ENCODE measurements at regions not wholly inside any gene's neighbourhood (a gene's known extent, or its start where the extent isn't known, plus 50 kb on each side); places are given as distances from the start of the nearest gene placed in this dataset.
"Not testable (repeated sequence)": the region's sequence is repeated elsewhere in the genome, so short reads cannot be mapped to it uniquely, and the experiment has no call there.

DNA sequence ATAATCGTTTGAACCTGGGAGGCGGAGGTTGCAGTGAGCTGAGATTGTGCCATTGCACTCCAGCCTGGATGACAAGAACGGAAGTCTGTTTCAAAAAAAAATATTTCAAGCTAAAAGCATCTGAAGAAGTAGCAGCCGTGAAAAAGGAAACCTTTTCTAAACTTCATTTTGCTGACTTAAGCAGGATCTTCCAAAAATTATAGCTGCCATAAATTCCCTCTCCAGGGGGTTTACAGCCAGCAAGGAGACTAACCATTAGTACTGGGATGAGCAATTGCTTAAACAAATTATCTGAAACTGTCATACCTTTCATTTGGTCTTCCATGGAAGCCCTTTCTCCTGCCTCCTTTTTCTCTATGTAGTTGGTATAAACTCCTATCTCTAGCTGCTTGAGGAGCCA, 69.9 kb upstream of the TSC22D1 start:
- H3K27ac ChIP-seq, result no peak overlapping the region
- no peaks in the 10 kb centered on the region for H3K36me3 ChIP-seq
- H3K9me3 ChIP-seq, result no peaks in the 10 kb centered on the region
- intact Hi-C loops (cut with DNase I; ENCODE audit: low total_unique reads), result no loop called here
- H3K4me1 ChIP-seq, result no peaks in the 10 kb centered on the region
- no peak for DNase-seq
- TF ChIP-seq, protein P1, sequence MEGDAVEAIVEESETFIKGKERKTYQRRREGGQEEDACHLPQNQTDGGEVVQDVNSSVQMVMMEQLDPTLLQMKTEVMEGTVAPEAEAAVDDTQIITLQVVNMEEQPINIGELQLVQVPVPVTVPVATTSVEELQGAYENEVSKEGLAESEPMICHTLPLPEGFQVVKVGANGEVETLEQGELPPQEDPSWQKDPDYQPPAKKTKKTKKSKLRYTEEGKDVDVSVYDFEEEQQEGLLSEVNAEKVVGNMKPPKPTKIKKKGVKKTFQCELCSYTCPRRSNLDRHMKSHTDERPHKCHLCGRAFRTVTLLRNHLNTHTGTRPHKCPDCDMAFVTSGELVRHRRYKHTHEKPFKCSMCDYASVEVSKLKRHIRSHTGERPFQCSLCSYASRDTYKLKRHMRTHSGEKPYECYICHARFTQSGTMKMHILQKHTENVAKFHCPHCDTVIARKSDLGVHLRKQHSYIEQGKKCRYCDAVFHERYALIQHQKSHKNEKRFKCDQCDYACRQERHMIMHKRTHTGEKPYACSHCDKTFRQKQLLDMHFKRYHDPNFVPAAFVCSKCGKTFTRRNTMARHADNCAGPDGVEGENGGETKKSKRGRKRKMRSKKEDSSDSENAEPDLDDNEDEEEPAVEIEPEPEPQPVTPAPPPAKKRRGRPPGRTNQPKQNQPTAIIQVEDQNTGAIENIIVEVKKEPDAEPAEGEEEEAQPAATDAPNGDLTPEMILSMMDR (IDR thresholded peaks at IDR 0.05 in 8 of 11, conservative IDR thresholded peaks at IDR 0.05 in 3 of 11), result no peak
- no peak for TF ChIP-seq POLR2AphosphoS5 (IDR thresholded peaks at IDR 0.05)
- no peak for TF ChIP-seq POLR2A (IDR thresholded peaks at IDR 0.05)
- H3K4me3 ChIP-seq, result no peak overlapping the region
- H3K27me3 ChIP-seq (replicated peaks in 1 of 7), result no peaks in the 10 kb centered on the region
- WGBS, 5 donors, result 79 to 90% (median 85%) methylated on average over 4 of the region's 4 CpGs

DNA sequence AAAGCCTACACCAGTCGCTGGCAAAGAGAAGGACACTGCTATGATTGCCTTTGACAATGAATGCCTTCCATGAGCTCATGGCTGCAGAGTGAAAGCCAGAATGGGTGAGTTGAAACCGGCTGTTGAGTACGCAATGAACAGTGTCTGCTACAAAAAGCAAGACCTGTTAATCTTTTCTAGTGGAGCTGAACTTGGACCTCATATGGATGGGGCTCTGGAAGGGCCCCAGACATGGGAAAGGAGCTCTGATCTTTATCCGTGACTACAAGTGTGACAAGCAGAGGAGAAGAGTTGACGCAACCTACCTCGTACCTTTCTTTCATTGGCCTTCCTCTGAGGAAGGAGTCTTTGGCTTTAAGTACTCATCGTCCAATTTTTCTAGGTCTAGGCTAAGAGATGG, 67.1 kb upstream of the TSC22D1 start:
- intact Hi-C loops (cut with DNase I; ENCODE audit: low total_unique reads), result no loop called here
- no peak overlapping the region for H3K27ac ChIP-seq
- no peaks in the 10 kb centered on the region for H3K36me3 ChIP-seq
- no peaks in the 10 kb centered on the region for H3K4me1 ChIP-seq
- 87 to 96% (median 89%) methylated on average over 7 of the region's 7 CpGs for whole genome bisulfite sequencing, 5 donors
- TF ChIP-seq POLR2AphosphoS5 (IDR thresholded peaks at IDR 0.05), result no peak
- TF ChIP-seq POLR2A (IDR thresholded peaks at IDR 0.05), result no peak
- TF ChIP-seq, protein P1 (IDR thresholded peaks at IDR 0.05 in 8 of 11, conservative IDR thresholded peaks at IDR 0.05 in 3 of 11), result no peak
- H3K27me3 ChIP-seq (replicated peaks in 1 of 7), result no peaks in the 10 kb centered on the region
- DNase-seq, result no peak
- no peaks in the 10 kb centered on the region for H3K9me3 ChIP-seq
- H3K4me3 ChIP-seq, result no peak overlapping the region

GRCh38 chr13:44637581-44637980, 61.5 kb upstream of the TSC22D1 start:
- no peaks in the 10 kb centered on the region for H3K9me3 ChIP-seq
- intact Hi-C loops (cut with DNase I; ENCODE audit: low total_unique reads), result no loop called here
- TF ChIP-seq, protein P1 (IDR thresholded peaks at IDR 0.05 in 8 of 11, conservative IDR thresholded peaks at IDR 0.05 in 3 of 11), result no peak
- TF ChIP-seq POLR2A (IDR thresholded peaks at IDR 0.05), result no peak
- TF ChIP-seq POLR2AphosphoS5 (IDR thresholded peaks at IDR 0.05), result no peak

DNA sequence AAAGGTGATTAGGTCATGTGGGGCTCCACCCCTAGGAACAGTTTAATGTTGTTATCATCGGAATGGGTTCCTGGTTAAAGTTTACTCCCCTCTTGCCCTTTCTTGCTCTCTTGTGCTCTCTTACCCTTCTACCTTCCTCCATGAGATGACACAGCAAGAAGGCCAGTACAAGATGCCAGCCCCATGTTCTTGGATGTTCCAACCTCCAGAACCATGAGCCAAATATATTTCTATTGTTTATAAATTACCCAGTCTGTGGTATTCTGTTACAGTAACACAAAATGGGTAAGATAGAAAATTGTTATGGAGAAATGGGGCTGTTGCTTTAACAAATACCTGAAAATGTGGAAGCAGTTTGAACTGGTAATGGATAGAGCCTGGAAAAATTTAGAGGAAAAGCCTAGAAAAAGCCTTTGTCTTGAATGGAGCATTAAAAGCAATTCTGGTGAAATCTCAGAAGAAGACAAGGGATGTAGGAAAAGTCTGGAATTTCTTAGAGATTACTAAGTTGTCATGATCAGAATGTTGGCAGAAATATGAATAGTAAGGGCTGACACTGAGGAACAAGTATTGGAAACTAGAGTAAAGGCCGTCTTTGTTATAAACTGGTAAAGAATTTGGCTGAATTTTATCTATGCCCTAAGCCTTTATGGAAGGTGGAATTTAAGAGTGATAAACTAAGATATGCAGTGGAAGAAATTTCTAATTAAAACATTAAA, 53.5 kb upstream of the TSC22D1 start:
- H3K9me3 ChIP-seq, result no peaks in the 10 kb centered on the region
- no peak for TF ChIP-seq POLR2AphosphoS5 (IDR thresholded peaks at IDR 0.05)
- TF ChIP-seq POLR2A (IDR thresholded peaks at IDR 0.05), result no peak
- TF ChIP-seq, protein P1 (IDR thresholded peaks at IDR 0.05 in 8 of 11, conservative IDR thresholded peaks at IDR 0.05 in 3 of 11), result no peak
- no peaks in the 10 kb centered on the region for H3K4me1 ChIP-seq
- H3K4me3 ChIP-seq, result no peak overlapping the region
- no peak for DNase-seq
- H3K27me3 ChIP-seq (replicated peaks in 1 of 7), result peaks cover 0 to 3% (median 0%) of the 10 kb centered on the region in 7 donors
- no peak overlapping the region for H3K27ac ChIP-seq
- intact Hi-C loops (cut with DNase I; ENCODE audit: low total_unique reads), result no loop called here
- WGBS, 5 donors, result 73 to 90% (median 86%) methylated on average over 2 of the region's 2 CpGs
- no peaks in the 10 kb centered on the region for H3K36me3 ChIP-seq

More at GRCh38 chr13:44637581-44637980, 61.5 kb upstream of the TSC22D1 start:
- H3K4me1 ChIP-seq, result no peaks in the 10 kb centered on the region
- H3K4me3 ChIP-seq, result no peak overlapping the region
- H3K36me3 ChIP-seq, result no peaks in the 10 kb centered on the region
- no peaks in the 10 kb centered on the region for H3K27me3 ChIP-seq (replicated peaks in 1 of 7)
- DNase-seq, result no peak
- H3K27ac ChIP-seq, result no peak overlapping the region

GRCh38 chr13:44628826-44629225, 52.7 kb upstream of the TSC22D1 start:
- H3K4me1 ChIP-seq; H3K4me3 ChIP-seq; H3K27ac ChIP-seq; intact Hi-C loops (cut with DNase I; ENCODE audit: low total_unique reads); H3K9me3 ChIP-seq; DNase-seq; H3K36me3 ChIP-seq; H3K27me3 ChIP-seq (replicated peaks in 1 of 7): not testable (repeated sequence)

Data from spleen (tissue), 11 donors.